K562 (cell line): ENCODE measurements at regions not wholly inside any gene's neighbourhood (a gene's known extent, or its start where the extent isn't known, plus 50 kb on each side); places are given as distances from the start of the nearest gene placed in this dataset.

Source experiments
- ELF4 ChIP-seq: fragments of 450-650 bp; formaldehyde crosslinking; IDR thresholded peaks from 2 replicates; pipeline ENCODE4 v1.4.0; 2022; ENCODE audit warnings: missing genetic modification characterization
- ZNF592 ChIP-seq: fragments of 450-650 bp; IDR thresholded peaks from 2 replicates; pipeline ENCODE4 v1.6.1; 2017; ENCODE audit warnings: antibody characterized with exemption, mild to moderate bottlenecking

GRCh38 chr11:110038201-110038600 lies 55.0 kb upstream of the ZC3H12C start (continued):
- TF ChIP-seq ZNF592 (no peak), ELF4 (CRISPR knock-in tag) (no peak)
- TF ChIP-seq, all 486 proteins: peak for 0
